ENCODE measurements at regions not wholly inside any gene's neighbourhood (a gene's known extent, or its start where the extent isn't known, plus 50 kb on each side); places are given as distances from the start of the nearest gene placed in this dataset.
"Not testable (repeated sequence)": the region's sequence is repeated elsewhere in the genome, so short reads cannot be mapped to it uniquely, and the experiment has no call there.

DNA sequence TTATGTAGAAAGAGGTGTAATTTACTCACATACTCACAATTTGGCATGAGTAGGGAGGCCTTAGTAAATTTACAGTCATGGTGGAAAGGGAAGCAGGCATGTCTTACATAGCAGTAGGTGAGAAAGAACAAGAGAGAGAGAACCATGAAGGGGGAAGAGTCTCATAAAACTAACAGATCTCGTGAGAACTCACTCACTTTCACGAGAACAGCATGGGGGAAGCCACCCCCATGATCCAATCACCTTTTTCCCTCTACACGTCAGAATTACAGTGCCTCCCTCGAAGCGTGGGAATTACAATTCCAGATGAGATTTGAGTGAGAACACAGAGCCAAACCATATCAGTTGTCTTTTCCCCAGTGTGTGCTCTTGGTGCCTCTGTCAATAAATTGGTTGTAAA lies 855.3 kb downstream of the TBL1XR1 start:
- DNase-seq (ENCODE audit: low spot score), result no peak

DNA sequence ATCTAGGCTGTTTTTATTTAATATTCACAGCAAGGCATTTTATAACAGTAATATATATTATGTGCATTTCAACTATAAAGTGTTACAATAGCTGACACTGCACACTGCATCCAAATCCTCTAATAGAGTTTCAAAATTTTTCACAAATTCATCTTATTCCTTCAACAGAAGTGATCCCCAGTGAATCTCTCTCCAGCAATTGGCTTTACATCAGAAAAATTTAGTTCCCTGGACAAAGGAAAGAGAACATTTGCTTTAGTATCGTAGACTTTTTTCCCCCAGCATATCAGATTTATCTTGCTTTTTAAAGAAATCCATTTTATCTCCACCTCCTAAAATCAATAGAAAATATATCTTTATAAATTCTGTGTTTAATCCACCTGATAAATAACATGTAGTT lies 868.6 kb downstream of the TBL1XR1 start:
- no peak for DNase-seq (ENCODE audit: low spot score)

DNA sequence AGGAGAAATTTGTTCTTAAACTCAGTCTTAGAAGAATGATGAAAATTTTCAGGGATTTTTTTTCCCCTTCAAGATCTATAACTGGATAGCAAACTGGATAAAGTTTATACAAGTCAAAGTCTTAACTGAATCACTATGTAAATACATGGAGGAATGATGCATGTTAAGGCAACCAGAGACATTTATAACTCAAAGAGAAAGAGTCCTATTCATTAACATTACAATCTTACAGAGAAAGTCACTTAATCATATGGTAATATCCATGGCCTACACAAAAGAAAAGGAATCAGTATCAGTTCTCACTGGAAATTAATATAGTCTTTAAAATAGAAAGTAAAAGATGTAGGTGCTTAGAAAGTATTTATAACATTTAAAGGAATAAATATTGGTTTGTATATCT lies 869.1 kb downstream of the TBL1XR1 start:
- no peak for DNase-seq (ENCODE audit: low spot score)

DNA sequence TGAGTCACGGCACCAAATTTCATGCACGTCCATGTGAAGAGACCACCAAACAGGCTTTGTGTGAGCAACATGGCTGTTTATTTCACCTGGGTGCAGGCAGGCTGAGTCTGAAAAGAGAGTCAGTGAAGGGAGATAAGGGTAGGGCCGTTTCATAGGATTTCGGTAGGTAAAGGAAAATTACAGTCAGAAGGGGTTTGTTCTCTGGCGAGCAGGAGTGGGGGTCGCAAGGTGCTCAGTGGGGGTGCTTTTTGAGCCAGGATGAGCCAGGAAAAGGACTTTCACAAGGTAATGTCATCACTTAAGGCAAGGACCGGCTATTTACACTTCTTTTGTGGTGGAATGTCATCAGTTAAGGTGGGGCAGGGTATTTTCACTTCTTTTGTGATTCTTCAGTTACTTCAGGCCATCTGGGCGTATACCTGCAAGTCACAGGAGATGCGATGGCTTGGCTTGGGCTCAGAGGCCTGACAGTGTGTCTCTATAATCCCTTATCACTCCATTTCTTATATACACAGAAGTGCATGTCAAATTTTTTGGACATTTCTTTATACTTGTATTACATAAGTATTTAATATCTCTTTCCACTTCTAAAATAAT lies 870.3 kb downstream of the TBL1XR1 start:
- not testable (repeated sequence) for DNase-seq (ENCODE audit: low spot score)

DNA sequence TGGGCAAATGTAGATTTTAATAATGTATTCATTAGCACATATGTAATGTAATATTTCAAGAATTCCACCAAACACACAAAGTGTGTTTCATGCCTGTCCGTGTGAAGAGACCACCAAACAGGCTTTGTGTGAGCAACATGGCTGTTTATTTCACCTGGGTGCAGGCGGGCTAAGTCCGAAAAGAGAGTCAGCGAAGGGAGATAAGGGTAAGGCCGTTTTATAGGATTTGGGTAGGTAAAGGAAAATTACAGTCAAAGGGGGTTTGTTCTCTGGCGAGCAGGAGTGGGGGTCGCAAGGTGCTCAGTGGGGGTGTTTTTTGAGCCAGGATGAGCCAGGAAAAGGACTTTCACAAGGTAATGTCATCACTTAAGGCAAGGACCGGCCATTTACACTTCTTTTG lies 875.8 kb downstream of the TBL1XR1 start:
- not testable (repeated sequence) for DNase-seq (ENCODE audit: low spot score)

DNA sequence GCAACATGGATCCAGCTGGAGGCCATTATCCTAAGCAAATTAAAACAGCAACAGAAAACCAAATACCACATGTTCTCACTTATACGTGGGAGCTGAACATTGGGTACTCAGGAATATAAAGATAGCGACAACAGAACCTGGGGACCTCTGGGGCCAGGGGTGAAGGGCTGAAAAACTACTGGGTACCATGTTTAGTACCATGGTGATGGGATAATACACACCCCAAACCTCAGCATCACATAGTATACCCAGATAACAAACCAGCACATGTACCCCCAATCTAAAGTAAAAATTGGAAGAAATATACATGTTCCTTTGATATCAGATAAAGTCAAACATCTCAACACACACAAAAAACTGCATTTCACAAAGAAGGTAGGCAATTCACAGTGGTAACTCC lies 876.2 kb downstream of the TBL1XR1 start:
- DNase-seq (ENCODE audit: low spot score), result no peak

DNA sequence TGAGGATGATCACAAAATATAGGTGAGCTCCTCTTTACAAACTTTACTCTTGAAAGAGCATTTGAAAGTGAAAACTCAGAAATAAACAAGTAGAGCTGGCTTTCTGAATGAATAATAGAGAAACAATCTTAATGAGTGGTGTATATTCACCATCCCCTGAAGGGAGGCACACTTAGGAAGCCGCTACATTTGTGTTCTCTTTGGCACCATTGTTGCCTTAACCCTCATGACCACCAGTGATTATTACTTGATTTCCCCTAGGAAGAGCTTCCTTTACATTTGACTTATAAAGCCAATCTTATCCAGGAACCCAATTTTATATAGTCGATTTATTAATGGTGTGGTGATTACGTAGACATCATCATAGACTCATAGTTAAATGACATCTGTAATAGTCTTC lies 883.9 kb downstream of the TBL1XR1 start:
- DNase-seq (ENCODE audit: low spot score), result no peak

DNA sequence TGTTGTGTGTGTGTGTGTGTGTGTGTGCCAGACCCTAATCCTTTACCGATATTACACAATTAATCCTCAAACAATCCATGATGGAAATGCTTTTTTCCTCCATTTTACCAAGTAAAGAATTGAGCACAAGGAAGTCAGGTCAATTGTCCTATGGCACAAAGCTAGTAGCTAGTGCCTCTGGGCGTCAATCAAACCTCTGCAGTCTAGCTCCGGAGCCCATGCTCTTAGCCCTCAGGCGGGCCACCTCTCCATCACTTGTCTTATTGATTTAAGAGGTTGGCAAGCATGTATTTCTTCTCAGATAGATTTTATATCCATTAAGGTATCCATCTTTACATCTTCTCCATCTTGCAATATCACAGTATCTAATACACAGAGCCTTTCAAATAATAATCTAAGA lies 886.6 kb downstream of the TBL1XR1 start:
- no peak for DNase-seq (ENCODE audit: low spot score)

DNA sequence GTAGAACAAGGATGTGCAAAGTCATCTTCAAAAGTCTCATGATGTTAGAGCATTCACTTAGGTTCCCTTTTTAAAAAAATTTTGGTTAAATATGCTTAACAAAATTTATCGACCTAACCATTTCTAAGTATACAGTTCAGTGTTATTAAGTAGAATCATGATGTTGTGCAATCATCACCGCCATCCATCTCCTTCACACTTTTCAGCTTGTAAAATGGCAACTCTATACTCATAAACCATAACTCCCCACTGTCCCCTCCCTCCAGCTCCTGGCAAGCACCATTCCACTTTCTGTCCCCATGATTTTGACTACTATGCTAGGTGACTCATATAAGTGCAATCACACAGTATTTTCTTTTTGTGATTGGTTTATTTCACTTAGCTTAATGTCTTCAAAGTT lies 895.0 kb downstream of the TBL1XR1 start:
- DNase-seq (ENCODE audit: low spot score), result no peak

DNA sequence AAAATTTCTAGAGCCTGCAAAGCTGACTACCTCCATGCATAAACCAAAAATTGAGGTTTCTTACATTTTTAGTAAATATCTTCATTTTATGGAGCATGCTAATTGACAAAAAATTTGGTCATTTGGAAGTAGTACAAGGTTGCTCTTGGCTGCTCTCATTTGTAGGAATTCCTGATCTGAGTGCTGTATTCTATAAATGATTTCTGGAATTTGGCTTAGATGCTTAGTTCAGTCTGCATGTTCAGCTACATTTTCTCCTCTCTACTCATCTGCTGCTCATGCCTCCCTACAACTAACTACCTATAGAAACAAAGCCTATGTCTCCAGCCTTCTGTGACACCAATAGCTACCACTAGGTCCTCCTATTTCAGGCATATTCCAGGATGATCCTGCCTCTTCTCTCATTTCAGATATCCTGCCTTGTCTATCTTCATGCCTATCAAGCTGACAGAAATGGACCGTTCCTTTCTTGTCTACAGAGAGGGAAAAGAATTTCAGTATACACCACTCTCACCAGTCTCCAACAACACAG lies 901.1 kb downstream of the TBL1XR1 start:
- DNase-seq (ENCODE audit: low spot score), result no peak

DNA sequence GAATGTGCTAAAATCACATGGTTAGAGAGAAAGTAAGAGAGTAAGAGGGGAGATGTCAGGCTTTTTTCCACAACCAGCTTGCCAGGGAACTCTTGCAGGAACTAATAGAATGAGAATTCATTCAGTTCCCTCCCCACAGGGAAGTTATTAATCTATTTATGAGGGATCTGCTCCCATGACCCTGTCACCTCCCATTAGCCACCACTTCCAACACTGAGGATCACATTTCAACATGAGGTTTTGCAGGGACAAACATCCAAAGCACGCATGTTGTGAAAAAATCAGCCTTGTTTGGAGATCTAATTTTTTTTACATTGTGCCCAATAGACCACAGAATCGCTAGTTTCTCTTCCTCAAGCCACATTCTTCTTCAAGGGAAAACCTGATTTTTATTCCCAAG lies 904.0 kb downstream of the TBL1XR1 start:
- no peak for DNase-seq (ENCODE audit: low spot score)

DNA sequence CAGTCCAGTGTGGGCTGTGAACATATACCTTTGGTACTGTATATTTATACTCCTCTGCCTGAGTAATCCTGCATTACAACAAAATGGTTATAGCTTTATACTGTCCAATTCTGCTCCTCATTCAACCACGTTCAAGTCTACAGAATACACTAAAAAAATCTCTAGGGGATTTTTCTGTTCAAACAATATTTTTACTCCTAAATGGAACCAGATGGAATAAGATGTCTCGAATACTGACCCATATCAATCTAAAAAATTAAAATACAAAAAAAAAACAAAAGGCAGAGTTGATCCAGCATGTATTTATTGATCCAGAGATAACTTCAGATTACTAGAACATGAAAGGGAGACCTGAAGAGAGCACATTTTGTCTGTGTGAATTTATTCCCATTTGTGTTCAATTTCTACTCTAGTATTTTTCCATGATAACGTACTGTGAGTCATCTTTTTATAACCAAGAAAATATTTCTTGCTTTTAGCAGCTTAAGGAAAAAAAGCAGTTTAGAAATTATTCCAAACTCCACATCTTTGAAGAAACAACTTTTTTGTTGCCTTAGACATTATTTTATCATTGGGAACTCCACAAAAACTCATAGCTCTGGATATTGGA lies 910.7 kb downstream of the TBL1XR1 start:
- DNase-seq (ENCODE audit: low spot score), result no peak

DNA sequence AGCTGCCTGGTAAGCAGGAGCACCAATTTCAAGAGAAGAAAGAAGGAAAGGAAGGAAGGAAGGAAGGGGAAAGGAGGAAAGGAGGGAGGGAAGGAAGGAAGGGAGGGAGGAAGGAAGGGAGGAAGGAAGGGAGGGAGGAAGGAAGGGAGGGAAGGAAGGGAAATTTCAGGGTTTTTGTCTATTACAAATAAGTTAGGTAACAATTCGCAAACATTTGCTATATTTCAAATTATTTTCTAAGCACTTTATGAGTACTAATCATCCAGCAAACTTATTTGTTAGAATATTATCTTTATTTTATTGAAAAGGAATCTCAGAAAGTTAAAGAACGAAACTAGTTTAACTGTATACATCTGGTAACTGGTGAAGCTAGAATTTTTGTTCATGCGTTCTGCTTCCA lies 921.7 kb downstream of the TBL1XR1 start:
- no peak for DNase-seq (ENCODE audit: low spot score)

DNA sequence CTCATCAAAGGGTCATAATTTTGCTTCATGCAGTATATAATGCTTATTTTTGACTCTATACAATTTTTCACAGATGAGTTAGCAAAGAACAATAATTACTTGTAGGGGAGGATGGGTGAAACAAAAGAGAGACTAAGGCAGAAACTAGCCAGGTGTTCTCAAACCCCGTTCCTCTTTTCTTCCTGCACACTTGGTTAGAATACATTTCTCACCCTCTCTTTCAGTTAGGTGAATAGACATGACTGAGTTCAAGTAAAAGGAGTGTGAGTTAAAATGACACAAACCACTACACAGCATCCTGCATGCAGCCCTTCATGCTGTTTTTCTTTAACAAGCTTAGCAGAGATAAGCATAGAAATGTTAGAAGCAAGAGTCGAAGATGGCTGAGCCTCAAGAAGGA lies 922.2 kb downstream of the TBL1XR1 start:
- no peak for DNase-seq (ENCODE audit: low spot score)

DNA sequence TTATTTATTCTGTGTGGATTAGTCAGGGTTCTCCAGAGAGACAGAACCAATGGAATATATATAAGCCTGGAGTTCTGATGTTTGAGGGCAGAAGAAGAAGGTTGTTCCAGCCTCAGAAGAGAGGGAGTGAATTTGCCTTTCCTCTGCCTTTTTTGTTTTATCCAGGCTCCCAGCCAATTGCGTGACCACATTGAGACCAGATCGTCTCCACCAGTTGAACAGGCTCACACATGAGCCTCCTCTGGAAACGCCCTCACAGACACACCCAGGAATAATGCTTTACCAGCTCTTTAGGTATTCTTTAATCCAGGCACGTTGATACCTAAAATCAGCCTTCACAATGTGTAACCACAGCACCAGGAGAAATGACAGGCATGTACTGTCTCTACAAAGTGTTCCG lies 923.1 kb downstream of the TBL1XR1 start:
- no peak for DNase-seq (ENCODE audit: low spot score)

DNA sequence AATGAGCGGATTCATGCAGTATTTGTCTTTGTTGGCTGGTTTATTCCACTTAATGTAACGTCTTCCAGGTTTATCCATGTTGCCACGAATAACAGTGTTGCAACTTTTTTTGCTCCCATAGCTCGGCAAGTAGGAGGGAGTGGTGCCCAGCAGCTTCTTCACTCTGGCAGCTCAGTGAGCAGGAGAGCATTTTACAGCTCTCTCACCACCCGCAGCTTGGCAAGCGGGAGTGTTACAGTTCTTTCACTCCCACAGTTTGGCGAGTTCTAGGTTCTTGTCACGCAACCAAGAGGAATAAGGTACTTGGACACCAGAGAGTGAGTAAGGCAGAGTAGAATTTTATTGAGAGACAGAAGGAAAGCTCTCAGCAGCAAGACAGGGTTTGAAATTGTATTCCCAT lies 935.2 kb downstream of the TBL1XR1 start:
- DNase-seq (ENCODE audit: low spot score), result no peak

DNA sequence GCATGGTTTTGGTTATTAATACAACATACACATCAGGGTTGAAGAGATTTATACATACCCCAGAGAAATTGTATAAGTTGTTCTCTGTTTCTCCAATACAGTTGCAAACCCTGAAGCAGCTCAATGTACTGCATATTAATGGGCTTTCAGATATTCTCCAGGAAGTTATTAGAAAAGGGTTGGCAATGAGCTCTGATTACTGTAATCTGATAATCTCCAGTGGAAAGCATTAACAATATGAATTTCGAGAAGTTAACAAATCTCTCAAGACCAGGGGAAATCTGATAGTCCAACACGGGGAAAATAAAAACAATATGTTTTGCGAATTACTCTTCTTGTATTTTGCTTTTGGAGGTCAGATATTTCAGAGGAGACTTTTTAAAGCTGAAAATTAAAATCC lies 950.1 kb downstream of the TBL1XR1 start:
- no peak for DNase-seq (ENCODE audit: low spot score)

DNA sequence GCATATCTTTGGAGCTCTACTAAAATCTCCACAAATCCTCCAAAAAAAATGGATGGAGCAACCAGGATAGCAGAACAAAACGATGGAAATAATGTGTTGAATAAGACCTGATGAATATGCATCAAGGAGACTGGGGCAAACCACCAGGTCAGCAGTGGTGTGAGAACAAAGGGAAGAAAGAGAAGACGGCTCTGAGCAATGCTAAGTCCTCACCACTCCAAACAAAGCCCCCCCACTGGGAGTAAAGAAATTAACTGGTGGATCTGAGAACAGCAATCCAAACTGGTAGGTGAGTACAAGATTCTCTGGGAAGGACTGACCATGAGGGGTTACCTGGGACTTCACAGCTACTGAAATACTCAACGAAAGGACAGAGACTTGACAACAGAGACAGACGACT lies 977.3 kb downstream of the TBL1XR1 start:
- DNase-seq (ENCODE audit: low spot score), result no peak

DNA sequence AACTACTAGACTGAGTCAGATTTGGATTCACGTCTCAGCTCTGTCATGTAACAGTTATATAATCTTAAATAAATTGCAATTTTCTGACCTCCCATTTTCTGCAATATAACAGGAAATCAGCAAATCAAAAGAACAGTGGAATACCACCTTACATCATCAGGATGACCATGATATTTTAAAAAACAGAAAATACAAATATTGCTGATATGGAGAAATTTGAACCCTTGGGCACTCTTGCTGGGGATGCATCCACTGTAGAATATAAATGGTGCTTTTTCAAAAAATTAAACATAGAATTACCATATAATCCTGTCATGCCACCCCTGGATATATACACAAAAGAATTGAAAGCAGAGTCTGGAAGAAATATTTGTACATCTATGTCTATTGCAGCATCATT lies 982.5 kb downstream of the TBL1XR1 start:
- no peak for DNase-seq (ENCODE audit: low spot score)

DNA sequence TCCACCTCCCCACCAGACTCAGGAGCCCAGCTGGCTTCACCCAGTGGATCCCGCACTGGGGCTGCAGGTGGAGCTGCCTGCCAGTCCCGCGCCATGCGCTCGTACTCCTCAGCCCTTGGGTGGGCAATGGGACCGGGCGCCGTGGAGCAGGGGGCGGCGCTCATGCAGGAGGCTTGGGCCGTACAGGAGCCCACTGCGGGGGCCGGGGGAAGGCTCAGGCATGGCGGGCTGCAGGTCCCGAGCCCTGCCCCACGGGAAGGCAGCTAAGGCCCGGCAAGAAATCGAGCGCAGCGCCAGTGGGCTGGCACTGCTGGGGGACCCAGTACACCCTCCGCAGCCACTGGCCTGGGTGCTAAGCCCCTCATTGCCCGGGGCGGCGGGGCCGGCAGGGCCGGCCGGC lies 984.0 kb downstream of the TBL1XR1 start:
- not testable (repeated sequence) for DNase-seq (ENCODE audit: low spot score)

DNA sequence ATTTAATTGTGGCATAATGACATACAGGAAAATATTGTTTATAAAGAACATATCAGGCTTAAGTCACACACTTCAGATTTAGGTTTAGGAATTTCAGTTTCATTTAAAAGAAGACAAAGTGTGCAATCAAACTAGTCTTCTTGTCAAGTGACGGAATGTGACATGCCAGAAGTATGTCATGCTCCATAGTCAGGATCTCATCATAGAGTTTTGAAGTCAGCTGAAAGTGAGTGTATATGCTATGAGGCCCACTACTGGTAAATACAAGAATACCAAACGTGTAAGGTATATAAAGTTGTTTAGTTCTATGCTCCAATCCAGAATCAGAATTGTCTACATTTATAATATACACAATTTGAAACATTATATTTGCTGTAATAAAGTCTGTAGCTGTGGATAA lies 988.4 kb downstream of the TBL1XR1 start:
- DNase-seq (ENCODE audit: low spot score), result no peak

DNA sequence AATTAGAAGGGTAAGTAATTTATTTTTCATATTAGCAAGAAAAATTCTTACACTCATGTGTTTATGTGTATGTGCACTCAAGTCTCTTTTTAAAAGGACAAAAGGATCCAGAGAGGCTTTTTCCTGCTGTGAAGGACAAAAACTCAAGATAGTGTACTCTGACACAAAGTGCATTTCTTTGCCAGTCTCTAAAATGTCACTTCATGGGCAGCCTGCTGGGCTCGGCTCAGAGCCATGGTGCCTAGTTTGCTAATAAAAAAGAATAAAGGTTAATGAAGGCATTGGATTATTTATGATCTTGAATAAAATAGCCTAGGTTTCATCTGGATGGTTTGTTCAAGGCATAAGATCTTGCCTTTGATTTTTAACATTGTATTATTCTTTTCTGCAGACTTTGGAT lies 989.0 kb downstream of the TBL1XR1 start:
- no peak for DNase-seq (ENCODE audit: low spot score)

DNA sequence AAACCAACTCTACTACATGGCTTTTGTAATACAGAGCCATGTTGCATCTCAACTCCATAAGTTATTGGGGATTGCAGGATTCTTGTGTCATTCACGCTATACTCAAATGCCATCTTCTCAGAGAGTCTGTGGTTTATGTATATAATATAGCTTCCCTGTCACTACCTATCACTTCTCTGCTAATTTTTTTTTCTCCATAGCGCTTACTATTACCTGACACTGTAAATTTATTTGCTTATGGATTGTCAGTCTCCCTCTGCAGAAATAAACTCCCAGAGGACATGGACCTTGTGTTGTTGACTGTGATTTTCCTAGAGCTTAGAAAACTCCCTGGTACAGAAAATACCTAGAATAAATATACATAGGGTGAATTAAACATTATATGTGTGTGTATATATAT lies 990.5 kb downstream of the TBL1XR1 start:
- no peak for DNase-seq (ENCODE audit: low spot score)

DNA sequence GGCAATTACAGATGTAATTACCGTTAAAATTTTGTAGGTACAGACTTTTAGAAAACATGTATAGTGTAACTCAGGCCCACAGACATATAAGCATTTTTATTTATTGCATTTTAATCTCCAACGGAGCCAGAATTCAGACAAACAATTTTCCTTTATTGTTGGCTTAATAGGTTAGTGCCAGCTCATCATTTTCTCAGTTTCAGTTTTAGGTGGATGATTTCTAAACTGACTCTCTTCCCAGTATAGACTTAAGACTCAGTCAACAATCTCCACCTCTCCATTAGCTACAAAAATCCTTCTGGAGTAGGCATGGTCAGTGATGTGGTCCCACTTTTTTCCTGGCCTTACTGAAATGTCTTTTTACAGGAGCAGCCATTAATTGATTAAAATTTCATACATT lies 994.6 kb downstream of the TBL1XR1 start:
- DNase-seq (ENCODE audit: low spot score), result no peak

Measured in SK-N-DZ (cell line).